Nephron progenitor cell (in vitro differentiated cells): ENCODE measurements at regions not wholly inside any gene's neighbourhood (a gene's known extent, or its start where the extent isn't known, plus 50 kb on each side); places are given as distances from the start of the nearest gene placed in this dataset.
A peak's percentile ranks its signal among the peaks of the same experiment; 100 is the strongest.

Source experiments
- DNase-seq: peaks from one replicate; pipeline ENCODE4 v3.0.0; 2021
- H3K27ac Mint-ChIP-seq: 2 replicates; pipeline ENCODE4 v1.8.0; 2021; ENCODE audit warnings: mild to moderate bottlenecking, moderate library complexity, mixed read lengths
- H3K27me3 Mint-ChIP-seq: 2 replicates; pipeline ENCODE4 v1.8.0; 2021; ENCODE audit warnings: mild to moderate bottlenecking, low read depth, mixed read lengths; ENCODE audit not compliant: poor library complexity
- H3K36me3 Mint-ChIP-seq: 2 replicates; pipeline ENCODE4 v1.8.0; 2021; ENCODE audit warnings: low read depth, mixed read lengths
- H3K4me1 Mint-ChIP-seq: 2 replicates; pipeline ENCODE4 v1.8.0; 2021; ENCODE audit warnings: mixed read lengths
- H3K4me3 Mint-ChIP-seq: 2 replicates; pipeline ENCODE4 v1.8.0; 2021; ENCODE audit warnings: mild to moderate bottlenecking, moderate library complexity, mixed read lengths
- H3K9me3 Mint-ChIP-seq: 2 replicates; pipeline ENCODE4 v1.8.0; 2021; ENCODE audit warnings: mild to moderate bottlenecking, moderate library complexity, mixed read lengths
- TF ChIP-seq, protein P1 (sequence below): fragments of 200-600 bp; sonication (generic); IDR thresholded peaks from 2 replicates; pipeline ENCODE4 v1.5.0; 2021; ENCODE audit warnings: antibody characterized with exemption

DNA sequence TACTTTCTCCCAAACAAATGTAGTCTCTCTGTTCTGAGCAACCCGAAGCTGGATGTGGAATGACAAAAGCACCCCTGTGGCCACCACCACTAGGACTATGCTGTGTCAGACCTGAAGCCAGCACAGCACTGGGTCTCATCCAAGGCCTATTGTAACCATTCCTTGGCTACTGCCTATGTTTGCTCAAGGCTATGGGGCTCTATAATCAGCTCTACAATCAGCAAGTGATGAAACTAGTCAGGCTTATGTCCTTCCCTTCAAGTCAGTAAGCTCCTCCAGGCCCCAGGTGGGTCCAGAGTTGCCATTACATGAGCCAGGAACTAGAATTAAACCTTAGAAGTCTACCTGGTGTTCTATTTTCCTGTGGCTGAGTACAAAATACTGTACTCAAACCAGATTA, 370.2 kb downstream of the TBX15 start:
- Mint-ChIP-seq H3K27ac (no peak overlapping the region), H3K4me3 (no peak overlapping the region), H3K36me3 (peaks cover 4% of the 10 kb centered on the region), H3K4me1 (no peaks in the 10 kb centered on the region), H3K27me3 (no peaks in the 10 kb centered on the region), H3K9me3 (peaks cover 24% of the 10 kb centered on the region)
- no peak for DNase-seq
- TF ChIP-seq, protein P1, sequence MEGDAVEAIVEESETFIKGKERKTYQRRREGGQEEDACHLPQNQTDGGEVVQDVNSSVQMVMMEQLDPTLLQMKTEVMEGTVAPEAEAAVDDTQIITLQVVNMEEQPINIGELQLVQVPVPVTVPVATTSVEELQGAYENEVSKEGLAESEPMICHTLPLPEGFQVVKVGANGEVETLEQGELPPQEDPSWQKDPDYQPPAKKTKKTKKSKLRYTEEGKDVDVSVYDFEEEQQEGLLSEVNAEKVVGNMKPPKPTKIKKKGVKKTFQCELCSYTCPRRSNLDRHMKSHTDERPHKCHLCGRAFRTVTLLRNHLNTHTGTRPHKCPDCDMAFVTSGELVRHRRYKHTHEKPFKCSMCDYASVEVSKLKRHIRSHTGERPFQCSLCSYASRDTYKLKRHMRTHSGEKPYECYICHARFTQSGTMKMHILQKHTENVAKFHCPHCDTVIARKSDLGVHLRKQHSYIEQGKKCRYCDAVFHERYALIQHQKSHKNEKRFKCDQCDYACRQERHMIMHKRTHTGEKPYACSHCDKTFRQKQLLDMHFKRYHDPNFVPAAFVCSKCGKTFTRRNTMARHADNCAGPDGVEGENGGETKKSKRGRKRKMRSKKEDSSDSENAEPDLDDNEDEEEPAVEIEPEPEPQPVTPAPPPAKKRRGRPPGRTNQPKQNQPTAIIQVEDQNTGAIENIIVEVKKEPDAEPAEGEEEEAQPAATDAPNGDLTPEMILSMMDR: no peak

DNA sequence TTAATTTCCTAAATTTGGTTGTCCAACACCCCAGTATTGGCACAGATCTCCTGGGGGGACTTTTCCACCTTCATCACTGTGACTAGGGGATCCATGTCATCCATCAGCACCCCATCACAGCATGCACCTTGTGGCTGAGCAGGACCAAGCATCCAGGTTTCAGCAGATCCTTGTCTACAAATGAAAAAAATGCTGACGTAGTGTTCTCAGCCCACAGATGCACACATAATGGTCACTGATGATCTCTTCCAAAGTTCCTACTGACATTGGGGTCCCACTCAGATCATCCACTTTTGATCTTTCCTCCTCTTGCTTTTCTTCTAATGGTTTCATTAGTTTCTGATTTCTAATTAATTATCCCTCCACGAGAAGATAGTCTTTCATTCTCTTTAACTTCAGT, 373.1 kb downstream of the TBX15 start:
- no peak overlapping the region for H3K27ac Mint-ChIP-seq
- H3K4me3 Mint-ChIP-seq: no peak overlapping the region
- TF ChIP-seq, protein P1: no peak
- no peaks in the 10 kb centered on the region for H3K27me3 Mint-ChIP-seq
- DNase-seq: no peak
- no peaks in the 10 kb centered on the region for H3K4me1 Mint-ChIP-seq
- peaks cover 4% of the 10 kb centered on the region for H3K36me3 Mint-ChIP-seq
- H3K9me3 Mint-ChIP-seq: peaks cover 32% of the 10 kb centered on the region

DNA sequence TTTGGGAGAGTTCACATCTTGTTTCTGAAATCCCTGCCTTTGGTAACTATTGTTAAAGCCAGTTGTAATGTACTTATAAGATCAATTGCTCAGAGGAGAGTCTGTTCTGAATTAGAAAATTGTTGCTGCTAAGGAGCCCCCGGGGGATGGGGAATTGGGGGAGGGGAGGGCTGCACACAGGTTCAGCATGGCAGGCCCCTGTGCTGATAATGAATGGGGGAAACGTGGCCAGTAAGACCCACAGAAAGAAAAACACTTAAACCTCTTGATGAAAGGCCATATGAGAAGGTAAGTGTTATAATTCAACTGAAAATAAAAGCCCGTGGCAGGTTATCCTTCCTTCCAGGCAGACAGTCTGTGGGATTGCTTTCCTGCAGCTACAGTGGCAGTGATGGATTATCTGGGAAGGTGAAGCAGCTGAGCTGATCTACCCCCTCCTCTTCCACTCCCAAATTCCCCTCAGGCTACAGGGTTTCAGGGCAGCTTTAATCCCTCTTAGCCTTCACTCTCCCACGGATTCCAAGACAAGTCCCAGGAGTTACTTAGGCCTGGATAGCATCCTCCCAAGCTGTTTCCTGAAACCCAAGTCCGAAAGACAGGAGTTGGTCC, 398.8 kb downstream of the TBX15 start:
- DNase-seq: peak; percentile 33
- Mint-ChIP-seq H3K4me1 (peaks cover 43% of the 10 kb centered on the region), H3K9me3 (no peaks in the 10 kb centered on the region), H3K27ac (peak overlapping the region; percentile 70), H3K27me3 (peaks cover 3% of the 10 kb centered on the region), H3K4me3 (no peak overlapping the region), H3K36me3 (no peaks in the 10 kb centered on the region)
- TF ChIP-seq, protein P1: no peak

DNA sequence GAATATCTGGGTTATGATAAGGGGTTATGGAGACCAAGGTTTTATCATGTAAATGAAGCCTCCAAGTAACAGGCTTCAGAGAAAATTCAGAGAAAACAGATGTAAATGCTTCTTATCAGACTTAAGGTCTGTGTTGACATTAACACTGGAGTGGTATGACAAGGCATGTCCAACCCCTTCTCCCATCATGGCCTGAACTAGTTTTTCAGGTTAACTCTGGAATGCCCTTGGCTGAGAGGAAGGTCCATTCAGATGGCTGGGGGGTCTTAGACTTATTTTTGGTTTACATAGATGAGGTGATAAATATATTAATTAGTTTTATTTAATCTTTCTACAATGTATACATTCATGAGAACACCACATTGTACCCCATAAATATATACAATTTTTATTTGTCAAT, 399.6 kb downstream of the TBX15 start:
- Mint-ChIP-seq H3K9me3 (no peaks in the 10 kb centered on the region), H3K27me3 (peaks cover 3% of the 10 kb centered on the region), H3K4me1 (peaks cover 43% of the 10 kb centered on the region), H3K4me3 (no peak overlapping the region), H3K27ac (no peak overlapping the region), H3K36me3 (no peaks in the 10 kb centered on the region)
- TF ChIP-seq, protein P1: no peak
- DNase-seq: no peak

DNA sequence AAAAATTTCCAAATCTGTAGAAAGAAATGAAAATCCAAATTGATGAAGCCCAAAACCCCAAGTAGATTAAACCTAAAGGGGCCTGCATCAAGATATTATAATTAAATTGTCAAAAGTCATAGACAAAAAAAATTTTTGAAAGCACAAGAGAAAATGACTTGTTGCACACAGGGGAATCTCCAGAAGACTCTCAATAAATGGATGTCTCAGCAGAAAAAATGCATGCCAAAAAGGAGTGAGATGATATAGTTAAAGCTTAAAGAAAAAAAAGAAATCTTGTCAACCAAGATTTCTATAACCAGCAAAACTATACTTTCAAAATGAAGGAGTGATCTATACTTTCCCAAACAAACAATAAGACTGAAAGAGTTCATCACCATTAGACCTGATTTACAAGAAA, 393.2 kb upstream of the SPAG17 start:
- Mint-ChIP-seq H3K27me3 (peaks cover 7% of the 10 kb centered on the region), H3K9me3 (peaks cover 44% of the 10 kb centered on the region), H3K27ac (no peak overlapping the region), H3K4me3 (no peak overlapping the region), H3K4me1 (no peaks in the 10 kb centered on the region), H3K36me3 (peaks cover 22% of the 10 kb centered on the region)
- TF ChIP-seq, protein P1: no peak
- DNase-seq: no peak

DNA sequence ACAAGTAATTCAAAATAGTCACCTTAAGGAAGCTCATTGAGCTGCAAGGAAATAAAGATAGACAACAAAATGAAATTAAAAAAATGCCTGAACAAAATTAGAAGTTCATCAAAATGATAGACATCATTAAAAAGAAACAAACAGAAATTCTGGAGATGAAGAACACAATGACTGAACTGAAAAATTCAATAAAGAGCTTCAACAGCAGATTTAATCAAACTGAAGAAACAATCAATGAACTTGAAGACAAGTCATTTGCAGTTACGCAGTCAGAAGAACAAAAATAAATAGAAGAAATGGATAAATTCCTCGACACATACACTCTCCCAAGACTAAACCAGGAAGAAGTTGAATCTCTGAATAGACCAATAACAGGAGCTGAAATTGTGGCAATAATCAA, 390.0 kb upstream of the SPAG17 start:
- H3K9me3 Mint-ChIP-seq: peaks cover 55% of the 10 kb centered on the region
- H3K27me3 Mint-ChIP-seq: peaks cover 7% of the 10 kb centered on the region
- H3K4me1 Mint-ChIP-seq: no peaks in the 10 kb centered on the region
- H3K36me3 Mint-ChIP-seq: peaks cover 31% of the 10 kb centered on the region
- no peak for DNase-seq
- TF ChIP-seq, protein P1: no peak
- no peak overlapping the region for H3K27ac Mint-ChIP-seq
- no peak overlapping the region for H3K4me3 Mint-ChIP-seq
